OCI-LY1 (cell line): ENCODE measurements at regions not wholly inside any gene's neighbourhood (a gene's known extent, or its start where the extent isn't known, plus 50 kb on each side); places are given as distances from the start of the nearest gene placed in this dataset.

Source experiments
- H2AFZ ChIP-seq: fragments of 200-600 bp; sonication (generic), shearing (Covaris generic); 2 replicates; pipeline ENCODE4 v1.6.0; 2014; ENCODE audit warnings: antibody characterized with exemption, mild to moderate bottlenecking, low read length
- H3F3A ChIP-seq: fragments of 200-600 bp; sonication (generic), shearing (Covaris generic); 2 replicates; pipeline ENCODE4 v1.6.0; 2014; ENCODE audit warnings: mild to moderate bottlenecking, antibody characterized with exemption, low read length, moderate library complexity; ENCODE audit not compliant: insufficient read depth
- H3K27ac ChIP-seq: fragments of 200-600 bp; sonication (generic); 2 replicates; pipeline ENCODE4 v1.5.1; 2014; ENCODE audit warnings: low read length, mixed run types, mild to moderate bottlenecking, low read depth; ENCODE audit not compliant: poor library complexity, severe bottlenecking
- H3K27me3 ChIP-seq: fragments of 200-600 bp; sonication (generic); 2 replicates; pipeline ENCODE4 v1.6.0; 2014; ENCODE audit warnings: antibody characterized with exemption, mild to moderate bottlenecking, low read length, moderate library complexity; ENCODE audit not compliant: insufficient read depth
- H3K36me3 ChIP-seq: fragments of 200-600 bp; sonication (generic); 2 replicates; pipeline ENCODE4 v1.6.1; 2014; ENCODE audit warnings: mild to moderate bottlenecking, antibody characterized with exemption, low read length, moderate library complexity, mixed read lengths; ENCODE audit not compliant: insufficient read depth
- H3K4me1 ChIP-seq: fragments of 200-600 bp; sonication (generic); 2 replicates; pipeline ENCODE4 v1.5.1; 2014; ENCODE audit warnings: mild to moderate bottlenecking, low read length, moderate library complexity; ENCODE audit not compliant: insufficient read depth, severe bottlenecking
- H3K4me2 ChIP-seq: fragments of 200-600 bp; sonication (generic), shearing (Covaris generic); 2 replicates; pipeline ENCODE4 v1.6.1; 2014; ENCODE audit warnings: low read length
- H3K4me3 ChIP-seq: fragments of 200-600 bp; sonication (generic); 2 replicates; pipeline ENCODE4 v1.5.1; 2014; ENCODE audit warnings: low read length, low read depth, mild to moderate bottlenecking, mixed read lengths; ENCODE audit not compliant: poor library complexity, severe bottlenecking
- H3K79me2 ChIP-seq: fragments of 200-600 bp; shearing (Covaris generic); 2 replicates; pipeline ENCODE4 v1.6.1; 2016; ENCODE audit warnings: mixed run types, low read length, mixed read lengths; ENCODE audit not compliant: insufficient read depth
- H3K9ac ChIP-seq: fragments of 200-600 bp; sonication (generic), shearing (Covaris generic); 2 replicates; pipeline ENCODE4 v1.6.1; 2014; ENCODE audit warnings: mild to moderate bottlenecking, low read length, mixed read lengths
- H3K9me2 ChIP-seq: fragments of 200-600 bp; sonication (generic), shearing (Covaris generic); 2 replicates; pipeline ENCODE4 v1.6.1; 2014; ENCODE audit warnings: low read depth, mild to moderate bottlenecking, low read length, mixed read lengths
- H3K9me3 ChIP-seq: fragments of 200-600 bp; shearing (Covaris generic); 2 replicates; pipeline ENCODE4 v1.6.1; 2014; ENCODE audit warnings: low read length, mixed read lengths
- H4K20me1 ChIP-seq: fragments of 200-600 bp; sonication (generic), shearing (Covaris generic); 2 replicates; pipeline ENCODE4 v1.6.0; 2016; ENCODE audit warnings: mild to moderate bottlenecking, low read length; ENCODE audit not compliant: insufficient read depth
- CTCF ChIP-seq: fragments of 200-600 bp; sonication (generic), shearing (Covaris generic); IDR thresholded peaks from 2 replicates; pipeline ENCODE4 v1.5.1; 2017; ENCODE audit warnings: mild to moderate bottlenecking, antibody characterized with exemption, low read length, moderate library complexity, mixed read lengths
- EZH2 ChIP-seq: fragments of 200-600 bp; sonication (generic), shearing (Covaris generic); IDR thresholded peaks from 2 replicates; pipeline ENCODE4 v1.8.0; 2017; ENCODE audit warnings: borderline replicate concordance, mixed run types, mild to moderate bottlenecking, antibody characterized with exemption, low read length, moderate library complexity, mixed read lengths

GRCh38 chr5:143652108-143652700, 159.8 kb upstream of the HMHB1 start:
- no peaks in the 10 kb centered on the region for H3K27me3 ChIP-seq
- H3K9me3 ChIP-seq = peaks cover 3% of the 10 kb centered on the region; the same call in 1 of the 2 replicates
- H3F3A ChIP-seq = no peaks in the 10 kb centered on the region
- TF ChIP-seq EZH2 (no peak), CTCF (no peak)
- no peak overlapping the region for H3K4me3 ChIP-seq
- no peak overlapping the region for H3K27ac ChIP-seq
- no peak overlapping the region for H3K4me2 ChIP-seq
- H3K9me2 ChIP-seq = no peaks in the 10 kb centered on the region
- no peaks in the 10 kb centered on the region for H3K79me2 ChIP-seq
- no peak overlapping the region for H2AFZ ChIP-seq
- H3K4me1 ChIP-seq = peaks cover 16% of the 10 kb centered on the region
- H3K36me3 ChIP-seq = no peaks in the 10 kb centered on the region
- no peaks in the 10 kb centered on the region for H4K20me1 ChIP-seq
- H3K9ac ChIP-seq = no peak overlapping the region

- no peak overlapping the region for H3K4me3 ChIP-seq
- no peaks in the 10 kb centered on the region for H4K20me1 ChIP-seq
- no peaks in the 10 kb centered on the region for H3K79me2 ChIP-seq
- H3K9ac ChIP-seq = no peak overlapping the region
- no peaks in the 10 kb centered on the region for H3F3A ChIP-seq
- no peak overlapping the region for H2AFZ ChIP-seq
- no peaks in the 10 kb centered on the region for H3K27me3 ChIP-seq
- no peaks in the 10 kb centered on the region for H3K36me3 ChIP-seq
- H3K4me2 ChIP-seq = no peak overlapping the region
- H3K9me3 ChIP-seq = peaks cover 3% of the 10 kb centered on the region; the same call in 1 of the 2 replicates
- TF ChIP-seq CTCF = no peak
- no peak for TF ChIP-seq EZH2
- no peak overlapping the region for H3K27ac ChIP-seq
- H3K4me1 ChIP-seq = peaks cover 14% of the 10 kb centered on the region
- H3K9me2 ChIP-seq = no peaks in the 10 kb centered on the region
These were observed 161.9 kb upstream of the HMHB1 start for GRCh38 chr5:143649937-143650621.

GRCh38 chr5:143648696-143649095, 163.3 kb upstream of the HMHB1 start:
- Histone ChIP-seq H3K79me2 (no peaks in the 10 kb centered on the region), H3K27me3 (no peaks in the 10 kb centered on the region), H3K36me3 (no peaks in the 10 kb centered on the region), H3K9ac (no peak overlapping the region), H2AFZ (no peak overlapping the region), H3F3A (no peaks in the 10 kb centered on the region), H3K27ac (no peak overlapping the region), H4K20me1 (no peaks in the 10 kb centered on the region), H3K4me1 (peaks cover 14% of the 10 kb centered on the region), H3K9me3 (no peaks in the 10 kb centered on the region), H3K4me2 (no peak overlapping the region), H3K4me3 (no peak overlapping the region), H3K9me2 (no peaks in the 10 kb centered on the region)
- TF ChIP-seq EZH2 (no peak), CTCF (peak; percentile 79)
